ENCODE measurements at regions not wholly inside any gene's neighbourhood (a gene's known extent, or its start where the extent isn't known, plus 50 kb on each side); places are given as distances from the start of the nearest gene placed in this dataset.

GRCh38 chr10:78251016-78251385 lies 217.3 kb downstream of the RPS24 start:
- TF ChIP-seq ZNF384 (IDR thresholded peaks at IDR 0.05), result no peak
- TF ChIP-seq FOXA1 (IDR thresholded peaks at IDR 0.05), result no peak
- TF ChIP-seq FOXM1 (IDR thresholded peaks at IDR 0.05; ENCODE audit: borderline replicate concordance), result no peak
- no peak for TF ChIP-seq FOXK2 (IDR thresholded peaks at IDR 0.05)
- TF ChIP-seq TARDBP (IDR thresholded peaks at IDR 0.05), result no peak
- no peak for TF ChIP-seq SP1 (IDR thresholded peaks at IDR 0.05)
- TF ChIP-seq SUZ12 (IDR thresholded peaks at IDR 0.05), result no peak
- TF ChIP-seq HDGF (IDR thresholded peaks at IDR 0.05; ENCODE audit: borderline replicate concordance), result no peak
- no peak for TF ChIP-seq LEF1 (IDR thresholded peaks at IDR 0.05; ENCODE audit: borderline replicate concordance)
- no peak for TF ChIP-seq NFRKB (IDR thresholded peaks at IDR 0.05)
- no peak for TF ChIP-seq PKNOX1 (IDR thresholded peaks at IDR 0.05)

All from HEK293T (cell line).